C4-2B (cell line): ENCODE measurements at regions not wholly inside any gene's neighbourhood (a gene's known extent, or its start where the extent isn't known, plus 50 kb on each side); places are given as distances from the start of the nearest gene placed in this dataset.
"Not testable (repeated sequence)": the region's sequence is repeated elsewhere in the genome, so short reads cannot be mapped to it uniquely, and the experiment has no call there.

Experiments used
- H3K27ac ChIP-seq: fragments of 450-650 bp; 2 replicates; pipeline ENCODE4 v1.5.1; 2017
- ZFX ChIP-seq: fragments of 450-650 bp; IDR thresholded peaks from 2 replicates; pipeline ENCODE4 v1.6.1; 2017
- TF ChIP-seq, protein P1 (sequence below): fragments of 450-650 bp; conservative IDR thresholded peaks from 2 replicates; pipeline ENCODE4 v1.5.1; 2017; ENCODE audit warnings: mild to moderate bottlenecking

DNA sequence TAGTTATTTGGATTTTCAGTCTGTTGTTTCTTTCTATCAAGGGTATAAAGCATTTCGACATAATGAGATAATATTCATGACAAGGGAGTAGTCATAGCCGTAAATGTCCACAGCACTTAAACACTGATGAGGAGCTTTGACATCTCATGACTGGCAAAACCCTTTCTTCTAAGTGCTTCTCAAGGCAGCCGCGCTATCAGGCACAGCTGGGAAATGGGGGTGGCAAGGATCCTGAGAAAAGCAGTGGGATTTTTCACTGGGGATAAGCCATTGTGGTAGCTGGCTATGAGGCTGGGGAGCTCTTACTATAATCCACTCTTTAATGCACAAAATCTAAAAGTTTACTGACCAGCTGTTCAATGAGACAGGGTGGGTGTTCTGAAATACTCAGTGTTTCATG is 493.2 kb upstream of the KLF6 start:
- no peak for TF ChIP-seq ZFX
- TF ChIP-seq, protein P1, sequence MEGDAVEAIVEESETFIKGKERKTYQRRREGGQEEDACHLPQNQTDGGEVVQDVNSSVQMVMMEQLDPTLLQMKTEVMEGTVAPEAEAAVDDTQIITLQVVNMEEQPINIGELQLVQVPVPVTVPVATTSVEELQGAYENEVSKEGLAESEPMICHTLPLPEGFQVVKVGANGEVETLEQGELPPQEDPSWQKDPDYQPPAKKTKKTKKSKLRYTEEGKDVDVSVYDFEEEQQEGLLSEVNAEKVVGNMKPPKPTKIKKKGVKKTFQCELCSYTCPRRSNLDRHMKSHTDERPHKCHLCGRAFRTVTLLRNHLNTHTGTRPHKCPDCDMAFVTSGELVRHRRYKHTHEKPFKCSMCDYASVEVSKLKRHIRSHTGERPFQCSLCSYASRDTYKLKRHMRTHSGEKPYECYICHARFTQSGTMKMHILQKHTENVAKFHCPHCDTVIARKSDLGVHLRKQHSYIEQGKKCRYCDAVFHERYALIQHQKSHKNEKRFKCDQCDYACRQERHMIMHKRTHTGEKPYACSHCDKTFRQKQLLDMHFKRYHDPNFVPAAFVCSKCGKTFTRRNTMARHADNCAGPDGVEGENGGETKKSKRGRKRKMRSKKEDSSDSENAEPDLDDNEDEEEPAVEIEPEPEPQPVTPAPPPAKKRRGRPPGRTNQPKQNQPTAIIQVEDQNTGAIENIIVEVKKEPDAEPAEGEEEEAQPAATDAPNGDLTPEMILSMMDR: no peak
- no peak overlapping the region for H3K27ac ChIP-seq

GRCh38 chr10:4276151-4276550 is 491.1 kb upstream of the KLF6 start:
- H3K27ac ChIP-seq: no peak overlapping the region
- TF ChIP-seq ZFX: no peak
- TF ChIP-seq, protein P1: no peak

DNA sequence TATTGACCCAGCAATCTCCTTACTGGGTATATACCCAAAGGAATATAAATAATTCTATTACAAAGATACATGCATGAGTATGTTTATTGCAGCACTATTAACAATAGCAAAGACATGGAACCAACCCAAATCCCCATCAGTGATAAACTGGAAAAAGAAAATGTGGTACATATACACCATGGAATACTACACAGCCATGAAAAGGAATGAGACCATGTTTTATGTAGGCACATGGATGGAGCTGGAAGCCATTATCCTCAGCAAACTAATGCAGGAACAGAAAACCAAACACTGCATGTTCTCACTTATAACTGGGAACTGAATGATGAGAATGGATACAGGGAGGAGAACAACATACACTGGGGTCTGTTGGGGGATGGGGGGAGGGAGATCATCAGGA is 489.7 kb upstream of the KLF6 start:
- H3K27ac ChIP-seq: not testable (repeated sequence)

DNA sequence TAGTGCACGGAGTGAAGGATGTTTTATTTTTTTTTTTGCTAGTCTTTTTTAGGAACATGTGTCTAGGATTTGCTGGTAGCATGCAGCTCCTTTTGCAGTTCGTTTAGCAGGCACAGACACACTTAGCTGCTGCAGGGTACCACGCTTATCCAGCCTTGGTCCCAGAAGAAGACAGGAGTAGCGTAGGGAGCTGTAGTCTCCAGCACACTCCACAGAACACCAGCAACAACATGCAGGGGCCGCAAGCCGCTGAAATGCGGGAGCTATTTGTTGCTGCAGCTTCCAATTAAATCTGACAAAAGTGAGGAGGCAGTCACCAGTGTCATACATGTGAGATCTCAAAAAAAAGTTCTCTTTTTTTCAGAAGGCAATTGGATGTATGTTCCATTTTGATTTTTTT is 486.2 kb upstream of the KLF6 start:
- TF ChIP-seq, protein P1: no peak
- TF ChIP-seq ZFX: no peak
- H3K27ac ChIP-seq: no peak overlapping the region

DNA sequence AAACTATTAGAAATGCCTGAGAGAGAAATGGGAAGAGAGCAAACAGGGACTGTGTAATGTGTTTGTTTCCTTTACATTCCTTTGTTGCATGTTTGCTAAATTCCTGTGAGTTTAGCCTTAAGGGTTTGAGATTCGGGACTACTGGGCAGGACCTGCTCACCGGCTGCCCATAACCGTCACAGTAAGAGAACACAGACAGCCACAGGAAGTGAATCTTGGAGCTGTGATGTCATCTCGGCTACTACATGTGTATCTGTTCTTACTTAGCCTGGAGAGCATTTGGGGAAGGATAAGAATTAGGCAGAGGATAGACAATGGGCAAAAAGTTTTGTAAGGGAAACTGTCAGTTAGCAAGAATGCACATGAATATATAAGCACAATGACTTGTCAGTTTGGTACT is 485.1 kb upstream of the KLF6 start:
- H3K27ac ChIP-seq: no peak overlapping the region
- no peak for TF ChIP-seq ZFX
- TF ChIP-seq, protein P1: no peak

GRCh38 chr10:4268490-4268889 is 483.5 kb upstream of the KLF6 start:
- H3K27ac ChIP-seq: not testable (repeated sequence)

- TF ChIP-seq ZFX: no peak
- TF ChIP-seq, protein P1: peak; percentile 21
- no peak overlapping the region for H3K27ac ChIP-seq
These were observed 482.2 kb upstream of the KLF6 start for GRCh38 chr10:4267086-4267773.

DNA sequence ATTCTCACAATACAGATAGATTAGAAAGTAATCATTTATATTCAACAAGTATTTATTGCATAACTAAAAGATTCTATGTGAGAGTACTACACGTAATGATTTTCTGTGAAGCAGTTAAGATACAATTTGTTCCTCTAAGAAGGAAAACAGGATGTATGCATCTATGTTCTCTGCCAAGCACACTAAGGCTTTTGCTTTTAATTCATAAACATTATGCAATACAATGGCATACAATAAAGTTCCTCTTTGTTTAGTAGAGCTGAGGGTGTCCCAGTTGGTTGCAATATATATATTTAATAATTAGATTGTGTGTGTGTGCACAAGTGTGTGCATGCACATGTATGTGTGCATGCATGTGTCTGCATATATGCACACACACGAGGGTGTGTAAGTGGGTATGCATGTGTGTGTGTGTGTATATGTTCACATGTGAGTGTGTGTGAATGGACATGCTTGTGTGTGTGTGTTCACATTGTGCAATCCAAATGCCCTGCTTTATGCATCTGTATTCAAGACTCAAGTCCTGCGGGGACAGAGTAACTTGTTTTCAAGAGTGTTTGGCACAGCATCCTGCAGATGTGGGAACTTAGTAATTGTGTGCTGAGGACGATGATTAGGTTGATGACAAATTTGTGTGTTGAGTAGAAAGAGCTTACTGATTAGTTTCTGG is 481.5 kb upstream of the KLF6 start:
- no peak for TF ChIP-seq ZFX
- TF ChIP-seq, protein P1: no peak
- no peak overlapping the region for H3K27ac ChIP-seq
